Type B pancreatic cell (in vitro differentiated cells): ENCODE measurements at regions not wholly inside any gene's neighbourhood (a gene's known extent, or its start where the extent isn't known, plus 50 kb on each side); places are given as distances from the start of the nearest gene placed in this dataset.

ENCODE experiments used
- DNase-seq: peaks from one replicate; pipeline ENCODE4 v3.0.0; 2021; ENCODE audit warnings: mixed read lengths; ENCODE audit not compliant: unreplicated experiment; ENCODE audit errors: extremely low spot score
- H3K27ac Mint-ChIP-seq: 2 replicates; pipeline ENCODE4 v1.8.0; 2021; ENCODE audit warnings: mild to moderate bottlenecking, mixed read lengths
- H3K27me3 Mint-ChIP-seq: 2 replicates; pipeline ENCODE4 v1.8.0; 2021; ENCODE audit warnings: mixed read lengths
- H3K36me3 Mint-ChIP-seq: 2 replicates; pipeline ENCODE4 v1.8.0; 2021; ENCODE audit warnings: mixed read lengths
- H3K4me1 Mint-ChIP-seq: one replicate; pipeline ENCODE4 v1.8.0; 2021; ENCODE audit warnings: mixed read lengths; ENCODE audit not compliant: unreplicated experiment
- H3K4me3 Mint-ChIP-seq: 2 replicates; pipeline ENCODE4 v1.8.0; 2021; ENCODE audit warnings: mild to moderate bottlenecking, mixed read lengths
- H3K9me3 Mint-ChIP-seq: 2 replicates; pipeline ENCODE4 v1.8.0; 2021; ENCODE audit warnings: mixed read lengths
- TF ChIP-seq, protein P1 (sequence below): fragments of 200-600 bp; sonication (generic); conservative IDR thresholded peaks from 2 replicates; pipeline ENCODE4 v1.5.0; 2021; ENCODE audit warnings: antibody characterized with exemption, mild to moderate bottlenecking

GRCh38 chr4:182968917-182969650 lies 51.9 kb upstream of the DCTD start:
- Mint-ChIP-seq H3K4me3 (no peak overlapping the region), H3K27me3 (peaks cover 15% of the 10 kb centered on the region), H3K27ac (no peak overlapping the region), H3K4me1 (no peaks in the 10 kb centered on the region), H3K9me3 (no peaks in the 10 kb centered on the region), H3K36me3 (no peaks in the 10 kb centered on the region)
- no peak for DNase-seq
- TF ChIP-seq, protein P1, sequence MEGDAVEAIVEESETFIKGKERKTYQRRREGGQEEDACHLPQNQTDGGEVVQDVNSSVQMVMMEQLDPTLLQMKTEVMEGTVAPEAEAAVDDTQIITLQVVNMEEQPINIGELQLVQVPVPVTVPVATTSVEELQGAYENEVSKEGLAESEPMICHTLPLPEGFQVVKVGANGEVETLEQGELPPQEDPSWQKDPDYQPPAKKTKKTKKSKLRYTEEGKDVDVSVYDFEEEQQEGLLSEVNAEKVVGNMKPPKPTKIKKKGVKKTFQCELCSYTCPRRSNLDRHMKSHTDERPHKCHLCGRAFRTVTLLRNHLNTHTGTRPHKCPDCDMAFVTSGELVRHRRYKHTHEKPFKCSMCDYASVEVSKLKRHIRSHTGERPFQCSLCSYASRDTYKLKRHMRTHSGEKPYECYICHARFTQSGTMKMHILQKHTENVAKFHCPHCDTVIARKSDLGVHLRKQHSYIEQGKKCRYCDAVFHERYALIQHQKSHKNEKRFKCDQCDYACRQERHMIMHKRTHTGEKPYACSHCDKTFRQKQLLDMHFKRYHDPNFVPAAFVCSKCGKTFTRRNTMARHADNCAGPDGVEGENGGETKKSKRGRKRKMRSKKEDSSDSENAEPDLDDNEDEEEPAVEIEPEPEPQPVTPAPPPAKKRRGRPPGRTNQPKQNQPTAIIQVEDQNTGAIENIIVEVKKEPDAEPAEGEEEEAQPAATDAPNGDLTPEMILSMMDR = no peak

DNA sequence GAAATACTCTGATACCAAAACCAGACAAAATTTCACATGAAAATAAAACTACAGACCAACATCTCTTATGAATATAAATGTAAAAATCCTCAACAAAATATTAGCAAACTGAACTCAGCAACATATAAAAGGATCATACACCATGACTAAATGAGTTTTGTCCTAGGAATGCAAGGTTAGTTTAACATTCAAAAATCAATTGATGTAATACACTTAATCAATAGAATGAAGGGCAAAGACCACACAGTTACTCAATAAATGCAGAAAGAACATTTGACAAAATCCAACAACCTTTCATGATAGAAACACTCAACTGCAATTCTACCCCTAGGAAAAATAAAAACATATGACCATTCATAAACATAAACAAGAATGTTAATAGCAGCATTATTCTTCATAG lies 50.2 kb upstream of the DCTD start:
- no peaks in the 10 kb centered on the region for H3K4me1 Mint-ChIP-seq

More for the DNA sequence above, 50.2 kb upstream of the DCTD start:
- Mint-ChIP-seq H3K27me3 (peaks cover 12% of the 10 kb centered on the region), H3K36me3 (no peaks in the 10 kb centered on the region), H3K9me3 (no peaks in the 10 kb centered on the region), H3K4me3 (no peak overlapping the region), H3K27ac (no peak overlapping the region)
- no peak for DNase-seq
- TF ChIP-seq, protein P1 = no peak
